Ishikawa (cell line): ENCODE measurements at regions not wholly inside any gene's neighbourhood (a gene's known extent, or its start where the extent isn't known, plus 50 kb on each side); places are given as distances from the start of the nearest gene placed in this dataset.

Experiments
- CEBPB ChIP-seq: IDR thresholded peaks from 2 replicates; pipeline ENCODE4 v1.6.1; 2012
- CREB1 ChIP-seq: IDR thresholded peaks from 2 replicates; pipeline ENCODE4 v1.6.1; 2012; ENCODE audit warnings: low read depth
- EGR1 ChIP-seq: IDR thresholded peaks from 2 replicates; pipeline ENCODE4 v1.6.1; 2012
- EP300 ChIP-seq: IDR thresholded peaks from 2 replicates; pipeline ENCODE4 v1.6.1; 2012; ENCODE audit warnings: borderline replicate concordance
- FOXM1 ChIP-seq: IDR thresholded peaks from 2 replicates; pipeline ENCODE4 v1.6.1; 2012; ENCODE audit warnings: low read depth, borderline replicate concordance
- MAX ChIP-seq: IDR thresholded peaks from 2 replicates; pipeline ENCODE4 v1.6.1; 2012
- NFIC ChIP-seq: IDR thresholded peaks from 2 replicates; pipeline ENCODE4 v1.6.1; 2012
- RAD21 ChIP-seq: IDR thresholded peaks from 2 replicates; pipeline ENCODE4 v1.6.1; 2012; ENCODE audit warnings: low read depth
- REST ChIP-seq: IDR thresholded peaks from 2 replicates; pipeline ENCODE4 v1.6.1; 2012; ENCODE audit warnings: low read depth, mild to moderate bottlenecking
- TAF1 ChIP-seq: IDR thresholded peaks from 2 replicates; pipeline ENCODE4 v1.6.1; 2012; ENCODE audit warnings: low read depth, mild to moderate bottlenecking
- TCF12 ChIP-seq: IDR thresholded peaks from 2 replicates; pipeline ENCODE4 v1.6.1; 2012; ENCODE audit warnings: low read depth
- TEAD4 ChIP-seq: IDR thresholded peaks from 2 replicates; pipeline ENCODE4 v1.6.1; 2012
- USF1 ChIP-seq: IDR thresholded peaks from 2 replicates; pipeline ENCODE4 v1.6.1; 2012
- YY1 ChIP-seq: IDR thresholded peaks from 2 replicates; pipeline ENCODE4 v1.6.1; 2012; ENCODE audit warnings: low read depth
- ZBTB7A ChIP-seq: IDR thresholded peaks from 2 replicates; pipeline ENCODE4 v1.6.1; 2012; ENCODE audit warnings: low read depth

- no peak for TF ChIP-seq REST
- TF ChIP-seq TCF12: no peak
- TF ChIP-seq FOXM1: no peak
- TF ChIP-seq TEAD4: no peak
- no peak for TF ChIP-seq MAX
- TF ChIP-seq NFIC: no peak
- no peak for TF ChIP-seq USF1
- no peak for TF ChIP-seq ZBTB7A
- TF ChIP-seq TAF1: no peak
Observed at GRCh38 chr9:81741103-81741502, 51.8 kb upstream of the TLE1 start.

- TF ChIP-seq CEBPB (no peak), EGR1 (no peak), REST (no peak), EP300 (no peak), TAF1 (no peak), TEAD4 (no peak), USF1 (no peak), FOXM1 (no peak), ZBTB7A (no peak), MAX (no peak), RAD21 (no peak), CREB1 (no peak), YY1 (no peak), TCF12 (no peak), NFIC (no peak)
Observed at GRCh38 chr9:81748091-81748490, 58.7 kb upstream of the TLE1 start.

- TF ChIP-seq NFIC: no peak
- TF ChIP-seq ZBTB7A: no peak
- no peak for TF ChIP-seq CREB1
- TF ChIP-seq YY1: no peak
- no peak for TF ChIP-seq TAF1
- TF ChIP-seq EGR1: no peak
- no peak for TF ChIP-seq RAD21
- no peak for TF ChIP-seq USF1
- TF ChIP-seq REST: no peak
- TF ChIP-seq TCF12: no peak
- TF ChIP-seq FOXM1: no peak
Observed at GRCh38 chr9:81753436-81753835, 64.1 kb upstream of the TLE1 start.

GRCh38 chr9:81754245-81754644, 64.9 kb upstream of the TLE1 start:
- TF ChIP-seq TAF1 (no peak), TCF12 (no peak), REST (no peak), EGR1 (no peak), USF1 (no peak), RAD21 (no peak), EP300 (no peak), ZBTB7A (no peak), NFIC (no peak), FOXM1 (no peak), MAX (no peak), CREB1 (no peak)
